ENCODE measurements at regions not wholly inside any gene's neighbourhood (a gene's known extent, or its start where the extent isn't known, plus 50 kb on each side); places are given as distances from the start of the nearest gene placed in this dataset.

- Histone ChIP-seq H3K4me3 (ENCODE audit: control insufficient read depth in 1 of 7, extremely low read depth in 1 of 7, insufficient read depth in 4 of 7, low read depth in 2 of 7, low read length in 6 of 7) (no peak overlapping the region), H3K36me3 (ENCODE audit: control insufficient read depth in 4 of 4, insufficient read depth in 4 of 4, low read length in 3 of 4) (no peaks in the 10 kb centered on the region), H3K27ac (ENCODE audit: insufficient read depth in 1 of 2, low read depth in 1 of 2, low read length in 2 of 2, poor library complexity in 1 of 2, severe bottlenecking in 2 of 2) (no peak overlapping the region), H3K27me3 (replicated peaks in 2 of 5; ENCODE audit: control insufficient read depth in 4 of 5, insufficient read depth in 5 of 5, low read length in 4 of 5) (peaks cover 0 to 6% (median 0%) of the 10 kb centered on the region in 5 experiments), H3K4me1 (ENCODE audit: control extremely low read depth in 1 of 4, control insufficient read depth in 4 of 4, insufficient read depth in 4 of 4, low read length in 3 of 4) (no peaks in the 10 kb centered on the region), H3K9me3 (ENCODE audit: control extremely low read depth in 1 of 5, control insufficient read depth in 4 of 5, insufficient read depth in 2 of 5, low read depth in 1 of 5, low read length in 4 of 5) (no peaks in the 10 kb centered on the region)
- 75% methylated on average over 1 of the region's 1 CpG for WGBS (ENCODE audit: insufficient coverage)
- POLR2A ChIA-PET, result no interaction called here
- no peak for DNase-seq
- CTCF ChIA-PET, result interaction anchor here (1.0 kb wide), 1 partner anchor 16 kb away, joined by 3 read pairs; no protein-coding TSS in a partner anchor
These were observed 307.9 kb upstream of the SMARCA2 start for GRCh38 chr9:1707291-1707690.

- Histone ChIP-seq H3K27ac (ENCODE audit: insufficient read depth in 1 of 2, low read depth in 1 of 2, low read length in 2 of 2, poor library complexity in 1 of 2, severe bottlenecking in 2 of 2) (no peak overlapping the region), H3K27me3 (replicated peaks in 2 of 5; ENCODE audit: control insufficient read depth in 4 of 5, insufficient read depth in 5 of 5, low read length in 4 of 5) (peaks cover 0 to 6% (median 0%) of the 10 kb centered on the region in 5 experiments), H3K36me3 (ENCODE audit: control insufficient read depth in 4 of 4, insufficient read depth in 4 of 4, low read length in 3 of 4) (no peaks in the 10 kb centered on the region), H3K4me1 (ENCODE audit: control extremely low read depth in 1 of 4, control insufficient read depth in 4 of 4, insufficient read depth in 4 of 4, low read length in 3 of 4) (no peaks in the 10 kb centered on the region), H3K9me3 (ENCODE audit: control extremely low read depth in 1 of 5, control insufficient read depth in 4 of 5, insufficient read depth in 2 of 5, low read depth in 1 of 5, low read length in 4 of 5) (no peaks in the 10 kb centered on the region), H3K4me3 (ENCODE audit: control insufficient read depth in 1 of 7, extremely low read depth in 1 of 7, insufficient read depth in 4 of 7, low read depth in 2 of 7, low read length in 6 of 7) (no peak overlapping the region)
- DNase-seq, result no peak
- CTCF ChIA-PET, result interaction anchor here (1.0 kb wide), 1 partner anchor 17 kb away, joined by 3 read pairs; no protein-coding TSS in a partner anchor
- POLR2A ChIA-PET, result no interaction called here
- WGBS (ENCODE audit: insufficient coverage), result no CpG with 5 or more reads among the region's 1 CpG
These were observed 306.9 kb upstream of the SMARCA2 start for GRCh38 chr9:1708219-1708618.

- peaks cover 0 to 6% (median 0%) of the 10 kb centered on the region in 5 experiments for H3K27me3 ChIP-seq (replicated peaks in 2 of 5; ENCODE audit: control insufficient read depth in 4 of 5, insufficient read depth in 5 of 5, low read length in 4 of 5)
- no peaks in the 10 kb centered on the region for H3K36me3 ChIP-seq (ENCODE audit: control insufficient read depth in 4 of 4, insufficient read depth in 4 of 4, low read length in 3 of 4)
- no peaks in the 10 kb centered on the region for H3K9me3 ChIP-seq (ENCODE audit: control extremely low read depth in 1 of 5, control insufficient read depth in 4 of 5, insufficient read depth in 2 of 5, low read depth in 1 of 5, low read length in 4 of 5)
- WGBS (ENCODE audit: insufficient coverage), result no CpG with 5 or more reads among the region's 1 CpG
- ChIA-PET POLR2A (no interaction called here), CTCF (no interaction called here)
- peak; percentile 1 to 9 (median 2) for DNase-seq
- no peaks in the 10 kb centered on the region for H3K4me1 ChIP-seq (ENCODE audit: control extremely low read depth in 1 of 4, control insufficient read depth in 4 of 4, insufficient read depth in 4 of 4, low read length in 3 of 4)
- H3K27ac ChIP-seq (ENCODE audit: insufficient read depth in 1 of 2, low read depth in 1 of 2, low read length in 2 of 2, poor library complexity in 1 of 2, severe bottlenecking in 2 of 2), result no peak overlapping the region
- no peak overlapping the region for H3K4me3 ChIP-seq (ENCODE audit: control insufficient read depth in 1 of 7, extremely low read depth in 1 of 7, insufficient read depth in 4 of 7, low read depth in 2 of 7, low read length in 6 of 7)
These were observed 305.8 kb upstream of the SMARCA2 start for GRCh38 chr9:1709347-1709746.

- DNase-seq, result no peak
- ChIA-PET POLR2A (no interaction called here), CTCF (no interaction called here)
- Histone ChIP-seq H3K4me3 (ENCODE audit: control insufficient read depth in 1 of 7, extremely low read depth in 1 of 7, insufficient read depth in 4 of 7, low read depth in 2 of 7, low read length in 6 of 7) (no peak overlapping the region), H3K36me3 (ENCODE audit: control insufficient read depth in 4 of 4, insufficient read depth in 4 of 4, low read length in 3 of 4) (no peaks in the 10 kb centered on the region), H3K9me3 (ENCODE audit: control extremely low read depth in 1 of 5, control insufficient read depth in 4 of 5, insufficient read depth in 2 of 5, low read depth in 1 of 5, low read length in 4 of 5) (no peaks in the 10 kb centered on the region), H3K4me1 (ENCODE audit: control extremely low read depth in 1 of 4, control insufficient read depth in 4 of 4, insufficient read depth in 4 of 4, low read length in 3 of 4) (no peaks in the 10 kb centered on the region), H3K27me3 (replicated peaks in 2 of 5; ENCODE audit: control insufficient read depth in 4 of 5, insufficient read depth in 5 of 5, low read length in 4 of 5) (peaks cover 0 to 4% (median 0%) of the 10 kb centered on the region in 5 experiments), H3K27ac (ENCODE audit: insufficient read depth in 1 of 2, low read depth in 1 of 2, low read length in 2 of 2, poor library complexity in 1 of 2, severe bottlenecking in 2 of 2) (no peak overlapping the region)
- WGBS (ENCODE audit: insufficient coverage), result 92% methylated on average over 2 of the region's 6 CpGs
These were observed 302.2 kb upstream of the SMARCA2 start for GRCh38 chr9:1712861-1713450.

- Histone ChIP-seq H3K9me3 (ENCODE audit: control extremely low read depth in 1 of 5, control insufficient read depth in 4 of 5, insufficient read depth in 2 of 5, low read depth in 1 of 5, low read length in 4 of 5) (no peaks in the 10 kb centered on the region), H3K27me3 (replicated peaks in 2 of 5; ENCODE audit: control insufficient read depth in 4 of 5, insufficient read depth in 5 of 5, low read length in 4 of 5) (peaks cover 0 to 4% (median 0%) of the 10 kb centered on the region in 5 experiments), H3K36me3 (ENCODE audit: control insufficient read depth in 4 of 4, insufficient read depth in 4 of 4, low read length in 3 of 4) (no peaks in the 10 kb centered on the region), H3K4me1 (ENCODE audit: control extremely low read depth in 1 of 4, control insufficient read depth in 4 of 4, insufficient read depth in 4 of 4, low read length in 3 of 4) (no peaks in the 10 kb centered on the region), H3K27ac (ENCODE audit: insufficient read depth in 1 of 2, low read depth in 1 of 2, low read length in 2 of 2, poor library complexity in 1 of 2, severe bottlenecking in 2 of 2) (no peak overlapping the region), H3K4me3 (ENCODE audit: control insufficient read depth in 1 of 7, extremely low read depth in 1 of 7, insufficient read depth in 4 of 7, low read depth in 2 of 7, low read length in 6 of 7) (no peak overlapping the region)
- no CpG with 5 or more reads among the region's 3 CpGs for WGBS (ENCODE audit: insufficient coverage)
- CTCF ChIA-PET, result no interaction called here
- DNase-seq, result no peak
- POLR2A ChIA-PET, result no interaction called here
These were observed 301.3 kb upstream of the SMARCA2 start for GRCh38 chr9:1713841-1714240.

- ChIA-PET POLR2A (no interaction called here), CTCF (interaction anchor here (0.9 kb wide), 1 partner anchor 10 kb away, joined by 3 read pairs; no protein-coding TSS in a partner anchor)
- WGBS (ENCODE audit: insufficient coverage), result no CpG with 5 or more reads among the region's 2 CpGs
- no peak overlapping the region for H3K4me3 ChIP-seq (ENCODE audit: control insufficient read depth in 1 of 7, extremely low read depth in 1 of 7, insufficient read depth in 4 of 7, low read depth in 2 of 7, low read length in 6 of 7)
- no peaks in the 10 kb centered on the region for H3K36me3 ChIP-seq (ENCODE audit: control insufficient read depth in 4 of 4, insufficient read depth in 4 of 4, low read length in 3 of 4)
- no peak for DNase-seq
- no peaks in the 10 kb centered on the region for H3K4me1 ChIP-seq (ENCODE audit: control extremely low read depth in 1 of 4, control insufficient read depth in 4 of 4, insufficient read depth in 4 of 4, low read length in 3 of 4)
- H3K9me3 ChIP-seq (ENCODE audit: control extremely low read depth in 1 of 5, control insufficient read depth in 4 of 5, insufficient read depth in 2 of 5, low read depth in 1 of 5, low read length in 4 of 5), result no peaks in the 10 kb centered on the region
- H3K27ac ChIP-seq (ENCODE audit: insufficient read depth in 1 of 2, low read depth in 1 of 2, low read length in 2 of 2, poor library complexity in 1 of 2, severe bottlenecking in 2 of 2), result no peak overlapping the region
- peaks cover 0 to 2% (median 0%) of the 10 kb centered on the region in 5 experiments for H3K27me3 ChIP-seq (replicated peaks in 2 of 5; ENCODE audit: control insufficient read depth in 4 of 5, insufficient read depth in 5 of 5, low read length in 4 of 5)
These were observed 297.3 kb upstream of the SMARCA2 start for GRCh38 chr9:1717882-1718281.

GRCh38 chr9:1718836-1719235 lies 296.3 kb upstream of the SMARCA2 start:
- H3K4me3 ChIP-seq (ENCODE audit: control insufficient read depth in 1 of 7, extremely low read depth in 1 of 7, insufficient read depth in 4 of 7, low read depth in 2 of 7, low read length in 6 of 7), result no peak overlapping the region
- DNase-seq, result no peak
- H3K27me3 ChIP-seq (replicated peaks in 2 of 5; ENCODE audit: control insufficient read depth in 4 of 5, insufficient read depth in 5 of 5, low read length in 4 of 5), result peaks cover 0 to 2% (median 0%) of the 10 kb centered on the region in 5 experiments
- POLR2A ChIA-PET, result no interaction called here
- H3K27ac ChIP-seq (ENCODE audit: insufficient read depth in 1 of 2, low read depth in 1 of 2, low read length in 2 of 2, poor library complexity in 1 of 2, severe bottlenecking in 2 of 2), result no peak overlapping the region
- CTCF ChIA-PET, result no interaction called here
- H3K4me1 ChIP-seq (ENCODE audit: control extremely low read depth in 1 of 4, control insufficient read depth in 4 of 4, insufficient read depth in 4 of 4, low read length in 3 of 4), result no peaks in the 10 kb centered on the region
- no peaks in the 10 kb centered on the region for H3K36me3 ChIP-seq (ENCODE audit: control insufficient read depth in 4 of 4, insufficient read depth in 4 of 4, low read length in 3 of 4)
- no peaks in the 10 kb centered on the region for H3K9me3 ChIP-seq (ENCODE audit: control extremely low read depth in 1 of 5, control insufficient read depth in 4 of 5, insufficient read depth in 2 of 5, low read depth in 1 of 5, low read length in 4 of 5)
- WGBS (ENCODE audit: insufficient coverage), result 89% methylated on average over 1 of the region's 3 CpGs

Data from common myeloid progenitor, CD34-positive (primary cell).